Esophagus squamous epithelium (tissue), 4 donors: ENCODE measurements at regions not wholly inside any gene's neighbourhood (a gene's known extent, or its start where the extent isn't known, plus 50 kb on each side); places are given as distances from the start of the nearest gene placed in this dataset.

Experiments used
- POLR2A ChIP-seq, 4 donors: fragments of 450-650 bp; IDR thresholded peaks; one replicate each; pipeline ENCODE4 v1.6.1; 2017; ENCODE audit warnings: antibody characterized with exemption in 4 of 4, mild to moderate bottlenecking in 4 of 4, moderate library complexity in 3 of 4
- TF ChIP-seq, protein P1 (sequence below), 6 experiments: fragments of 450-650 bp in 4 of 6; fragments of 200-600 bp in 2 of 6; sonication (generic) in 2 of 6; IDR thresholded peaks; one replicate each; pipeline ENCODE4 v1.5.1; 2016 to 2019; ENCODE audit warnings: antibody characterized with exemption in 6 of 6, mild to moderate bottlenecking in 4 of 6, moderate library complexity in 4 of 6

- TF ChIP-seq, protein P1, sequence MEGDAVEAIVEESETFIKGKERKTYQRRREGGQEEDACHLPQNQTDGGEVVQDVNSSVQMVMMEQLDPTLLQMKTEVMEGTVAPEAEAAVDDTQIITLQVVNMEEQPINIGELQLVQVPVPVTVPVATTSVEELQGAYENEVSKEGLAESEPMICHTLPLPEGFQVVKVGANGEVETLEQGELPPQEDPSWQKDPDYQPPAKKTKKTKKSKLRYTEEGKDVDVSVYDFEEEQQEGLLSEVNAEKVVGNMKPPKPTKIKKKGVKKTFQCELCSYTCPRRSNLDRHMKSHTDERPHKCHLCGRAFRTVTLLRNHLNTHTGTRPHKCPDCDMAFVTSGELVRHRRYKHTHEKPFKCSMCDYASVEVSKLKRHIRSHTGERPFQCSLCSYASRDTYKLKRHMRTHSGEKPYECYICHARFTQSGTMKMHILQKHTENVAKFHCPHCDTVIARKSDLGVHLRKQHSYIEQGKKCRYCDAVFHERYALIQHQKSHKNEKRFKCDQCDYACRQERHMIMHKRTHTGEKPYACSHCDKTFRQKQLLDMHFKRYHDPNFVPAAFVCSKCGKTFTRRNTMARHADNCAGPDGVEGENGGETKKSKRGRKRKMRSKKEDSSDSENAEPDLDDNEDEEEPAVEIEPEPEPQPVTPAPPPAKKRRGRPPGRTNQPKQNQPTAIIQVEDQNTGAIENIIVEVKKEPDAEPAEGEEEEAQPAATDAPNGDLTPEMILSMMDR (IDR thresholded peaks at IDR 0.05), result no peak
- no peak for TF ChIP-seq POLR2A (IDR thresholded peaks at IDR 0.05)
These were observed 164.7 kb downstream of the KCNRG start for GRCh38 chr13:50179977-50180376.
